IMR-90 (cell line): ENCODE measurements at regions not wholly inside any gene's neighbourhood (a gene's known extent, or its start where the extent isn't known, plus 50 kb on each side); places are given as distances from the start of the nearest gene placed in this dataset.

Source experiments
- BHLHE40 ChIP-seq: fragments of 150-350 bp; IDR thresholded peaks from 2 replicates; pipeline ENCODE4 v1.6.1; 2016; ENCODE audit warnings: mild to moderate bottlenecking, low read depth, low read length
- CEBPB ChIP-seq: IDR thresholded peaks from 2 replicates; pipeline ENCODE4 v1.6.1; 2012; ENCODE audit warnings: low read depth, low read length, improper control_type of control experiment
- CHD1 ChIP-seq: IDR thresholded peaks from 2 replicates; pipeline ENCODE4 v1.6.1; 2012; ENCODE audit warnings: low read depth, low read length, improper control_type of control experiment
- ELK1 ChIP-seq: fragments of 150-350 bp; IDR thresholded peaks from 2 replicates; pipeline ENCODE4 v1.6.1; 2016; ENCODE audit warnings: low read depth, mild to moderate bottlenecking, low read length, moderate library complexity, borderline replicate concordance
- FOS ChIP-seq: fragments of 150-350 bp; IDR thresholded peaks from 2 replicates; pipeline ENCODE4 v1.6.1; 2016; ENCODE audit warnings: low read depth, low read length
- MAFK ChIP-seq: IDR thresholded peaks from 2 replicates; pipeline ENCODE4 v1.6.1; 2012; ENCODE audit warnings: low read depth, low read length, improper control_type of control experiment
- MAZ ChIP-seq: IDR thresholded peaks from 2 replicates; pipeline ENCODE4 v1.6.1; 2012; ENCODE audit warnings: low read depth, mild to moderate bottlenecking, low read length, improper control_type of control experiment, moderate library complexity, borderline replicate concordance
- MXI1 ChIP-seq: IDR thresholded peaks from 2 replicates; pipeline ENCODE4 v1.6.1; 2012; ENCODE audit warnings: low read depth, mild to moderate bottlenecking, low read length, moderate library complexity, borderline replicate concordance
- POLR2A ChIP-seq: IDR thresholded peaks from 2 replicates; pipeline ENCODE4 v1.6.1; 2012; ENCODE audit warnings: mild to moderate bottlenecking, low read depth, low read length
- RAD21 ChIP-seq: IDR thresholded peaks from 2 replicates; pipeline ENCODE4 v1.6.1; 2012; ENCODE audit warnings: low read length, improper control_type of control experiment
- RCOR1 ChIP-seq: IDR thresholded peaks from 2 replicates; pipeline ENCODE4 v1.6.1; 2012; ENCODE audit warnings: mild to moderate bottlenecking, low read length, improper control_type of control experiment; ENCODE audit not compliant: insufficient replicate concordance
- SMC3 ChIP-seq: fragments of 150-350 bp; IDR thresholded peaks from 2 replicates; pipeline ENCODE4 v1.6.1; 2016; ENCODE audit warnings: low read depth, mild to moderate bottlenecking, antibody characterized with exemption, low read length, moderate library complexity
- USF2 ChIP-seq: fragments of 150-350 bp; IDR thresholded peaks from 2 replicates; pipeline ENCODE4 v1.6.1; 2017; ENCODE audit warnings: mild to moderate bottlenecking, antibody characterized with exemption, low read length, low read depth
- TF ChIP-seq, protein P1 (sequence below): conservative IDR thresholded peaks from 2 replicates; pipeline ENCODE4 v1.5.1; 2012; ENCODE audit warnings: mild to moderate bottlenecking, low read depth, low read length, improper control_type of control experiment

DNA sequence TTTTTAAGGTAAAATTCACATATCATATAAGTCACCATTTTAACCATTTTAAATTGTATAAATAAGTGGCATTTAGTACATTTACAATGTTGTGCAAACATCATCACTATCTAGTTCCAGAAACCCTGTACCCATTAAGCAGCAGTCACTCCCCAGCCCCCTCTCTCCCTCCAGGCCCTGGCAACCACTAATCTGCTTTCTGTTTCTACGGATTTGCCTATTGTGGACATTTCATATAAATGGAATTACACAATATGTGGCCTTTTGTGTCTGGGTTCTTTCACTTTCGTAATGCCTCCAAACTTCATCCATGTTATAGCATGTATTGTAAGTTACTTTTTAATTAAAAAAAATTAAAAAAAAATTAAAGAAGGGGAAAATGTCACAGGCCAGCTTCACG, 58.0 kb upstream of the RAB3GAP2 start:
- TF ChIP-seq RAD21 (no peak), POLR2A (no peak), RCOR1 (no peak), MXI1 (no peak), USF2 (no peak), SMC3 (no peak), CEBPB (peak; percentile 35; the same call in 1 of the 2 replicates), FOS (no peak), MAFK (no peak), CHD1 (no peak), MAZ (no peak), ELK1 (no peak), BHLHE40 (no peak)
- TF ChIP-seq, protein P1, sequence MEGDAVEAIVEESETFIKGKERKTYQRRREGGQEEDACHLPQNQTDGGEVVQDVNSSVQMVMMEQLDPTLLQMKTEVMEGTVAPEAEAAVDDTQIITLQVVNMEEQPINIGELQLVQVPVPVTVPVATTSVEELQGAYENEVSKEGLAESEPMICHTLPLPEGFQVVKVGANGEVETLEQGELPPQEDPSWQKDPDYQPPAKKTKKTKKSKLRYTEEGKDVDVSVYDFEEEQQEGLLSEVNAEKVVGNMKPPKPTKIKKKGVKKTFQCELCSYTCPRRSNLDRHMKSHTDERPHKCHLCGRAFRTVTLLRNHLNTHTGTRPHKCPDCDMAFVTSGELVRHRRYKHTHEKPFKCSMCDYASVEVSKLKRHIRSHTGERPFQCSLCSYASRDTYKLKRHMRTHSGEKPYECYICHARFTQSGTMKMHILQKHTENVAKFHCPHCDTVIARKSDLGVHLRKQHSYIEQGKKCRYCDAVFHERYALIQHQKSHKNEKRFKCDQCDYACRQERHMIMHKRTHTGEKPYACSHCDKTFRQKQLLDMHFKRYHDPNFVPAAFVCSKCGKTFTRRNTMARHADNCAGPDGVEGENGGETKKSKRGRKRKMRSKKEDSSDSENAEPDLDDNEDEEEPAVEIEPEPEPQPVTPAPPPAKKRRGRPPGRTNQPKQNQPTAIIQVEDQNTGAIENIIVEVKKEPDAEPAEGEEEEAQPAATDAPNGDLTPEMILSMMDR = no peak
